Middle frontal gyrus (tissue), 1 donor: ENCODE measurements at regions not wholly inside any gene's neighbourhood (a gene's known extent, or its start where the extent isn't known, plus 50 kb on each side); places are given as distances from the start of the nearest gene placed in this dataset.

Experiments
- DNase-seq: peaks from one replicate; pipeline ENCODE4 v3.0.0-alpha.2; 2015; ENCODE audit warnings: low spot score; ENCODE audit errors: extremely low spot score

DNA sequence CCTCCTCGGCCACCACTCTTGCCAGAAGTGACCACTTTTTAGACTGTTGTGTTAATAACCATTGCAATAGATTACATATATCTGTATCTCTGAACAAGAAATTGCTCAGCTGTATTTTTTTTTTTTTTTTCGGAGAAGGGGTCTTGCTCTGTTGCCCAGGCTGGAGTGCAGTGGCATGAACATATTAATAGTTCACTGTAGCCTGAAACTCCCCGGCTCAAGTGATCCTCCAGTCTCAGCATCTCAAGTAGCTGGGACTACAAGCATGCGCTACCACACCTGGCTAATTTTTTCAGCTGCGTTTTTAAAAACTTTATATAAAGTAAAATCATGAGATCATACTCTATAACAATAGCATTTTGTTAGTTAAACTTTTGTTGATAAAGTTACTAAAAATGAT, 609.0 kb downstream of the ZNF385D start:
- no peak for DNase-seq

DNA sequence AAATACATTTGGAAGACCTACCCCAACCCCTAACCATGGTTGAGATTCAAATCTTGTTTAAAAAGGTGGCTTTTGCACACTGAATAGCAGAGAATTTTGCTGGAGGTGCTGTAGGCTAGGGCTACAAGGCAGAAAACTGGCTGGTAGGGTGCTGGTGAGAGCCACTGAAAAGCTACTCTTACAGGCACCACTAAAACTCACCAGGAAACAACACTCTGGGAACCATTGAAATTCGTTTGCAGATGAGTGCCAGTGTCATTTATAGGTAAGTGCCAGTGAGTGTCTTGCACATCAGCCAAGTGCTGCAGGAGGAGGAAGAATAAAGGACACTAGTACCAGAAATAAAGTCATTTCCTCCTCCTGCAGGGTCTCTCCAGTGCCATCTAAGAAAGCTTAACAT, 610.2 kb downstream of the ZNF385D start:
- no peak for DNase-seq

DNA sequence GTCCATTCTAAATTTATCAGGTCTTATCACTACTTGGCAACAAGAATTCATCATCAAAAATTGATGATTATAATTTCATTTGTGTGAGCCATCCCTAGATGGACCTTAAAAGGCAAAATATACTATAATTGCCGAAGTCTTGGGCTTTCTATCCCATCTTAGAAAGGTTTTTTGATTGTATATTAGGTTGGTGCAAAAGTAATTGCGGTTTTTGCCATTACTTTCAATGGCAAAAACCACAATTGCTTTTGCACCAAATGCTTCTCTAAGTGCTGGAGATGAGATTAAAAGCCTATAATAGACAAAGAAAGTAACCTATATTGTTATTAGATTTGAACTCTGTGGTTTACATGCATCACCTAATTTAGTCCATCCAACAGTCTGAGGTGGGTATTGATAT, 612.9 kb downstream of the ZNF385D start:
- no peak for DNase-seq

DNA sequence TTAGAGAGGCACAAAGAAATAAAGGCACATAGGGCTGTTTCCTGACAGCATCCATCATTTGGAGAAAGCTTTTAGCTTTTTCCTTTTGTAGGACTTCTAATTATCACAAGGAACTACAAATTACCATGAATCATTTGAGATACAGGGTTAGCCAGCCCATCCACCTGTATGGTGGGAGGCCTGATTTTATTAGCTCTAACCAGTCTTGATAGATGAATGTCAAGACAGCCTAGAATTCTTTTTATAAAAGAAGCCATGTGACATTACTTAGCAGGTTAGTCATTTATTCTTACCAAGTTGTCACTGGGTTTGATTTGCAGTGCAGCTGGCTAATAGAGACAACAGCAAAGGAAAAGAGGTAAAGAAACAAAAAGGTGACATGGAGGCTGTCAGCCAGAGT, 618.1 kb downstream of the ZNF385D start:
- DNase-seq = no peak

DNA sequence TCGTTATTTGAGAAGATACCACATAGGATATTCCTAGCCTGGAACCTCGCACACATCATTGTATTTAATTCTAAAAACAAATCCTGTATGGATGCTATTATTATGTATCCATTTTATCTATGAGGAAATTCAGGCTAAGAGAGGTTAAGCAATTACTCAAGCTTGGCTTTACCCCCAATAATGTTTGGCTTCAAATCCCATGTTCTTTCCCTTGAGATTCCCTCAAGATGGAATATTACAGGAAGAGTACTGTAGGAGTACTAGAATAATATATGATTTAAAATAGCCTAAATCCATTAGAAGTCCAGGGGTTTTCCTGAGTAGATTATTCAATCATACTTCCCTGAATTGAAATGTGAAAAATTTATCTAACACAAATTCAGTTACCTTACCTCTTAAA, 630.2 kb downstream of the ZNF385D start:
- no peak for DNase-seq

DNA sequence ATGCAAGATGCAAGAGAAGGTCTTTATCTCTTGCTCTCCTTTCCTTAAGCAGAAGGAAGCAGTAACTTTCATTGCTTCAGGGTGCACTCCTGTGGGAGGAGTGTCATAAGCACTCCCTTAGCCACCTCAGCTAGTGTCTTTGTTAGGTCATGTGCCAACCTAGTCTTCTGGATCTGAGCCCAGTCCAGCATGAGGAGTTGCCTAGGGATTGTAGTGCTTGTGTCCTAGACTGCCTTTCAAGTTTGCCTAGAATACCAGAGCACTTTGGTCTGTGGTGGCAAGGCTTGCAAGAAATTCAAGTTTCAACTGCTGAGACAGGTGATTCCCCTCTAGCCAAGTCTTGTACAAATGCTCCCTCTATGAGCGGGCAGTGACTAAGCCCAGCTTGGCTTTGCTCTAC, 633.6 kb downstream of the ZNF385D start:
- no peak for DNase-seq

DNA sequence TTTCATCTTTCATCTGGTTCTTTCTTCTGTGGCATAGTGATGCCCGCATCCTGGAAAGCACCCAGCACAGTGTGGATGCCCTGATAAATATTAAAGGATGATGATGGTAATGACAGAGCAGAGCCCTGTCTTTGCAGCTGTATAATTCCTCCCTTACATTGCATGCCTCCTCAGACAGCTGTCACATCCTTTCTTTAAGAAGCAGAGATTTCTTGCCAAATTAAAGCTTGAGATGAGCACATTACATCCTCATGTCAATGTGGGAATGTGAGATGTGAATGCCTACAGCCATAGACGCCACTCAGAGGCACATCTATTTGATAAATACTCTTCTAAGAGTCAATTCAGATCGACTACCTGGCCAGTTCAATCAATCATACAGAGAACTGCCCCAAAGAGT, 642.0 kb downstream of the ZNF385D start:
- no peak for DNase-seq

DNA sequence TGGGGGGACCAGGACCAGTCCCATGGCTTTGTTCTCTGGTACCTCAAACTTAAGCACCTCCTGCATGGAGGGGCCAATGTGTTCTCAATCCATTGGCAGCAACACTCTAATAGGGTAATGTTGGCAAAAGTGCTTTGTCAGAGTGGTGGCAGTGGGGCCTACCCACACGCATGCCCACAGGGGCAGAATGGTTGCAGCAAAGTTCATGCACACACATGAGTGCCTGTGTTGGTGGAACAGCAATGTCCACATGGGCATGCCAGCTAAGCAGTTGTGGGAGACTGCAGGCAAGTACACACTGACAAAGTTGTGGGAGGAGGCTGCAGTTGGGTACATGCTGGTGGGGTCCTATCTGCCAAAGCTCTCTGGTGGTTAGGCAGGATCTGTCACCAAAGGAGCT, 645.2 kb downstream of the ZNF385D start:
- no peak for DNase-seq

DNA sequence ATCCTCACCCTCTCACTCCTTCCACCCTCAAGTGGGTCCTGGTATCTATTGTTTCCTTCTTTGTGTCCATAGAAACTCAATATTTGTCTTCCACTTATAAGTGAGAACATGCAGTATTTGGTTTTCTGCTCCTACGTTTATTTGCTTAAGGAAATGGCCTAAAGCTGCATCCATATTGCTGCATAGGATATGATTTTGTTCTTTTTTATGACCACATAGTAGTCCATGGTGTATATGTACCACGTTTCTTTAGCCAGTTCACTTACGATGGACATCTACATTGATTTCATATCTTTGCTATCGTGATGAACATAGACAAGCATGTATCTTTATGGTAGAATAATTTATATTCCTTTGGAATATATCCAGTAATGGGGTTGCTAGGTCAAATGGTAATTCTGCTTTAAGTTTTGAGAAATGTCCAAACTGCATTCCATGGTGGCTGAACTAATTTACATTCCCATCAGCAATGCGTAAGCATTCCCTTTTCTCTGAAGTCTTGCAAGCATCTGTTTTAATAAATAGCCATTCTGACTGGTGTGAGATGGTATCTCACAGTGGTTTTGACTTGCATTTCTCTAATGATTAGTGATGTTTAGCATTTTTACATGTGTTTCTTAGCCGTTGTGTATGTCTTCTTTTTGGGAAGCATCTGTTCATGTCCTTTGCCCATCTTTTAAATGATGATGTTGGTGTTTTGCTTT, 650.2 kb downstream of the ZNF385D start:
- no peak for DNase-seq

DNA sequence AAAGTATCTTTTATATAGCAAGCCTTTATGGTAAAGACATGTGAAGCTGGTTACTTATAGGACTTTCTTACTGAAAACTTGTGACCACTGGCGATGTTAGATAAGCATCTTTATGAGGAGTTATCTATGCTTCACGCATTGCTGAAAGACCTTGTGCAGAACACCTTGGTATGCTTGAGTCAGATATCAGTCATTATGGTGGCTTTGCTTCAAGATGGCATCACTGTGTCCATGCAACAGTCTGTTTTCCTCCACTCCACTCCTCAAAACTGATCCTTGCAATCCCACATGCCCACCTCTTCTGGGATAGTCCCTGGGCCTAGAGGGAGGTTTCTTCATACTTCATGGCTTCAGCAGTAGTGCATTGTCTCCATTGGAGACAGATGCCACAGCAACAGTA, 656.3 kb downstream of the ZNF385D start:
- no peak for DNase-seq

DNA sequence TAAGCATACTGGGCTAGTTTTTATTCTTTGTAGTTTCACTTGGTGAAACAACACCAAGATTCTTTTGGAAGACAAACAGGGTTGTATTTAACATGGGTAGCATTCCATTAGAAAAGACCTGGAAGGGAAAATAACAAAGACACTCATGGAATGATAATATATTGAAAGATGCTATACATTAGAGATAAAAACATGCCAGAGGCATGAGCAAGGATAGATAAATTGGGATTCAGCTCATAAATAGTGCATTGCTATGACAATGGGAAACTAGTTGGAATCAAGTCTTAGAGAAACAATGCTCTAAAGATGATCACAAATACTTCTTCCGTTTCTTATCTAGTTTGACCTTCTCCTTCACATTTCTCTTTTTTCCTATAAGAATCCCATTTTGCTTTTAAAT, 677.4 kb downstream of the ZNF385D start:
- no peak for DNase-seq

DNA sequence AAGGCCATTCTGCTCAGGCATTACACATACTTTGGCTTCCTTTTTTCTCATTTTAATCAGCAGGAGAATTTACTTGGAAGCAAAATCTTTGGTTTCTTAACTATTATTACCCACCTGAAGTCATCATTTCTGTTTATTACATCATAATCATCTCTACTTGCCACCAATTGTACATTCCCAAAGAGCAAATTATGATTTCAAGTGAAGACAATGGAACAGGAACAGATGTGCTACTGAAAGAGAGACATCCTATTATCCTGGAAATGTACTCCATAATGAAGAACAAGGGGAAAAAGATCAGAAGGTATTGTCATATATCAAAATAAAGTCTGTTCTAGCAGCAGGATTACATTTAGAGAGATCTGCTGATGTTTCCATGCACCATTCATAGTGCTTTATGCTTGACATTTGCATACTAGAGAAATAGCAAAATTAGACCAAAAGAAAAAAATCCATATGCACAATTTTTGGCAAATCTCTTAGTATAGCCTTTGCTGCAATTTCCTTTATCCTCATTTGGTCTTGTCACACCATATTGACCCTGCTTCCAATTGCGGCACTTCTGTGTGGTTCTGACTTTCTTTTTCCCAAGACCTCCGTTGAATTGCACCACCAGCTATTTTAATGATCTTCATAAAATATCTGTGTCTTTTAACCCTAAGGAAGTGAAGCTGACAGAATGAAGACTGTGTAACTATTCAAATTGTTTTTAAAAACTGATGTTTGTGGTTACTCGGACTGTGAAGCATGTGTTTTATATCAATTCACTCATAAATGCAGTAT, 683.8 kb downstream of the ZNF385D start:
- DNase-seq = no peak

DNA sequence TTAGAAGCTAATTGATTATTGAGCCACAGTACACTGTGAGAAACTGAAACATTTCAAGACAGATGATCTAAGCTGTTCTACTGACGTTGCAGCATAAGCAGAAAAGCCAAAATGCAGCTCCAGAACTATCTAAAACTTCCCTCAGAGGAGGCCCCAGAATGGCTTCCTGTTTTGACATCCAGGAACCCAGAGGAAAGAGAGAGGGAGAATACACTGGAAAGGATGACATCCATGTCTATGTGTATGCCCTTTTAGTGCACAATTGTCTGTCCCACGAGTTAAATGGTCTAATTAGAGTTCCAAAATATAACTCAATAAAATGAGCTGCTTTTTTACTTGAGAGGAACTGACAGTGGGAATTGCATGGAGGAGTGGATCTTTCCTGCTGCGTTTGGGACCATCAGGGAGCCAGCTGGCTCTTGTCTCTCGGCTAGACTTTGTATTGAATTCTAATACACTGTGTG, 688.1 kb downstream of the ZNF385D start:
- DNase-seq = no peak

DNA sequence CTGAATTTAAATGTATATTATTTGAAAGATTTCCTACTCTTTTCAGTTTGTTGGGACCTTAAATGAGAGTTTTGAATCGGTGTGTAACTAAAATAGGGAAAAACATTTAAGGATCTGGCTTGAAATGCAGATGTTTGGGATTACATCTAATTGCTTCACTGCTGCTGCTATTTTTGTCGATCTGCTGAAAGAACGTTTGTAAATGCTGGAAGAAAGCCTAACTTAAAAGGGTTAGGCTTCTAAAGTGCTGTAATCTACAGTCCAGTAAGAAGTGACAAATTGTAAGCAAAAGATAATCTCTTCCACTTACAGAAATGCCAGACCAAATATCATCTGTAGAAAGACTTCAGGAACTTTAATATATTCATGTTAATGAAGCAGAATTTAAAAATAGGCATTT, 691.6 kb downstream of the ZNF385D start:
- no peak for DNase-seq

DNA sequence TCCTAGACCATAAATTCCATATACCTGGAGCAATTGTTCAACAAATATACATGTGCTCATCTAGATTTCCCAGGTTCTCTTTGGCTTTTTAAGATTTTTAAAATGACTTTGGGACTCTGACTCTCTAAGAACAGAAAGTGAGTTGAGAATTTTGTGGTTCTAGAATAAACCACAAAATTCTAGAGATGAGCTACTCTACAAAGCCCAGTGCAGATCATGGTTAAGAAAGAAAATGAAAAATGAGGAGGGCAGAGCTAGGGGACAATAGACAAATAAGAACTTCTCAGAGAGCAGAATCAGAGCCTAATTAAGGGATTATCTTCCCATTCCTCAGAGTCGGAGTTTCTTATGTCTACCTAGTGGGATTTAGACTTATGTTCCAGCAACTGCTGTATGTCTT, 694.7 kb downstream of the ZNF385D start:
- no peak for DNase-seq

DNA sequence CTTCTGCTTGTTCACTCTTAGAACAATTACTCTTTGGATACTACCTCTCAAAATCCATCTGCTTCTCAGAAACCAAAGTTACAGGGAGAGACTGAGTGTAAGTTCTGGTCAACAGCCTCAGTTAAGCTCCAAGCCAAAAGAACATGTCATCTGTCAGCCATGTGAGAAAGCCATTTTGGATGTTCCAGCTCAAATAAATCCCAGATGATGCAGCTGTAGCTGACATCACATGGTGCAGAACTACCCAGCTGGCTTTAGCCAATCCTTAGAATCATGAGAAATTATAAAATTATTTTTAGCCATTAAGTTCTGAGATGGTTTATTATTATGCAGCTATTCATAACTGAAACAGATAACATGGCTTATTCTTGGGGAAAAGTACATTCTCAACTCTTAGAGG, 696.0 kb downstream of the ZNF385D start:
- DNase-seq = no peak

DNA sequence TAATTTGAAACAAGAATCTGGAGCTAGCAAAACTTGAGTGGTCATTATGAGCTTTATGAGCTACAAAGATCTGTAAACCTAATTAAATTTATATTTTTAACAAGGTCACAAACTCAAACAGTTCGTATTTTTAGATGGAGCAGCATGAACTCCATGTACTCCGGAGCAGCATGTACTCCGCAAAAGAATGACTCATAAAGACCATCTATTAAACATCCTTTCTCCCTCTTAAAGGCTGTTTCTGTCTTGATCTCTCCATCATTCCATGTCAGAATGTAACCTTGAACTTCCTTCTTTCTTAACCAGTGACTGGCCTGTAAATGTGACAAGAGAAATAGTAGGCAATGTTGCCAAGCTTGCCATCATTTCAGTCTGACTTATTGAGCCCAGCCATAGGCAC, 696.9 kb downstream of the ZNF385D start:
- no peak for DNase-seq

DNA sequence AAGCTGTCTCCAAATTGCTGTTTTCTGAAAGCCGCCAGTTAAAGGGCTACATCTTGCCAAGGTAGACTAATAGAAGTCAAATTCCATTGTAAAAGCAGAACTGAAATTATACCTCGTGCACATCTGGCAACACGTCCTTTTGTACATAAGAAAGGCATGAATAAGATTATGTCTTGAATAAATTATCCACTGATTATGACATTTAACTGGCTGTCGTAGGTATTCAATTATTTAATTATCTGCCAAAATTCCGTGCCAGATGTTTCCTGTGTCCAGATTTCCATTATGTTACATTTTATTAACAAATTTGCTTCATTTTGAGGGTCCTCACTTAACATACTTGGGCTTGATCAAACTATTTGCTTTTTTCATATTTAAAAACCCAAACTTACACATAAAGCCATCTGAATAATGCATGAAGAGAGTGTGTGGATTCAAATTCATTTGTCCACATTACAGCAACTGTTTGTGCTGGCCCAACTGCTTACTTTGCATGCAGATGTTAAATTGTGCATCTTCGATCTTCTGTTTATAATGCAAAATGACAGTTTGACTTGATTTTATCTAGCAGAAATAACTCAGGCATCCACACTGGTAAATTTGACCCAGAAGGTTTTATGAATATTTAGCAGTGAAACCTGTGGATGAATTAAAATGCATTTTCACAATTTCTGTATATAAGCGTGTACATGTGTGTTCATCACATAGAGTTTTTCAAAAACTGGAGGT, 701.5 kb downstream of the ZNF385D start:
- DNase-seq = no peak

DNA sequence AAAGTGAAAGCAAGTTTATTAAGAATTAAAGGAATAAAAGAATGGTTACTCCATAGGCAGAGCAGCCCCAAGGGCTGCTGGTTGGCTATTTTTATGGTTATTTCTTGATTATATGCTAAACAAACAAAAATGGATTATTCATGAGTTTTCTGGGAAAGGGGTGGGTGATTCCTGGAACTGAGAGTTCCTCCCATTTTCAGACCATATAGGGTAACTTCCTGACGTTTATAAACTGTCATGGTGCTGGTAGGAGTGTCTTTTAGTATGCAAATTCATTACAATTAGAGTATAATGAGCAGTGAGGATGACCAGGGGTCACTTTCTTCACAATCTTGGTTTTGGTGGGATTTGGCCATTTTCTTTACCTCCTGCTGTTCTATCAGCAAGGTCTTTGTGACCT, 707.9 kb downstream of the ZNF385D start:
- DNase-seq = no peak

DNA sequence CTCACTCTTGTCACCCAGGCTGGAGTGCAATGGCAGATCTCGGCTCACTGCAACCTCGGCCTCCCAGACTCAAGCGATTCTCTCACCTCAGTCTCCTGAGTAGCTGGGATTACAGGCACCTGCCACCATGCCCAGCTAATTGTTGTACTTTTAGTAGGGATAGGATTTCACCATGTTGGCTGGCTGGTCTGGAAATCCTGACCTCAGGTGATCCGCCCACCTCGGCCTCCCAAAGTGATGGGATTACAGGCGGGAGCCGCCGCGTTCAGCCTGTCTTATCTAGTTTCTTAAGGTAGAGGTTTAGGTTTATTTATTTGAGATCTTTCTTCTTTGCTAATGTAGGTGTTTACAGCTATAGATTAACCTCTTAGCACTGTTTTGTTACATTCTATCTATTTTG, 708.8 kb downstream of the ZNF385D start:
- DNase-seq = no peak

DNA sequence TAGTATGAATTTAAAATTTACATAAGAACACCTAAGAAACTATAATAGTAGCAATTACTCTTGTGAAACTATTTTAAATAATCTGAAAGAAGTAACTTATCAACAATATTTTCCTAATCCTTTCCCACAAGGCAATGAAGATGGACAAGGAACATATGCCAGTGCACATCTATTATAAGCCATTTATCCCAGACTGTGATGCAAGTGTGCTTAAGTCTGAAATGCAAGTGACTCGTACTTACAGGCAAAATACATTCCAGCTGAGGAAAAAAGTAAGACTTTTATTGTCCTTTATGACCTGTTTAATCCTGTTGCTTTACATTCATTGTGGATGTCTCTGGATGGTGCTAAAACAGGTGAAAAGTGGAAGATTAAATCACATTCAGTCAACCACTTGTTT, 709.4 kb downstream of the ZNF385D start:
- DNase-seq = no peak

DNA sequence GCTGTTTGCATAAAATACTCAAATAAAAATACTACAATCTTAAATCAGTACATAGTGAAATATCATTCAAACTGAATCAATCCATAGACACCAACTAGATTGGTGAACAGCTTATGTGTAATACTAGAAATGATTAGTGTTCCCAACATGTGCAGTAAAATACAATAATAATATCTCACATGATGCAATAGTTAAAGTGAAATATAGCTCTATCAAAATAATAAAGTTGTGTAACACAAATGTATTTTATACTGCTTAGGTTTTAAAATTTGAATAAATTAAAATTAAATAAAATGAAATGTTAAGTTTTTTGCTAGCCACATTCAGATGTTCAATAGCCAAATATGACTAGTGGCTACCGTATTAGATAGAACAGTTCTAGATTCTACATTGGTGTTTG, 714.1 kb downstream of the ZNF385D start:
- DNase-seq = no peak
